ENCODE measurements at regions not wholly inside any gene's neighbourhood (a gene's known extent, or its start where the extent isn't known, plus 50 kb on each side); places are given as distances from the start of the nearest gene placed in this dataset.
"Not testable (repeated sequence)": the region's sequence is repeated elsewhere in the genome, so short reads cannot be mapped to it uniquely, and the experiment has no call there.

DNA sequence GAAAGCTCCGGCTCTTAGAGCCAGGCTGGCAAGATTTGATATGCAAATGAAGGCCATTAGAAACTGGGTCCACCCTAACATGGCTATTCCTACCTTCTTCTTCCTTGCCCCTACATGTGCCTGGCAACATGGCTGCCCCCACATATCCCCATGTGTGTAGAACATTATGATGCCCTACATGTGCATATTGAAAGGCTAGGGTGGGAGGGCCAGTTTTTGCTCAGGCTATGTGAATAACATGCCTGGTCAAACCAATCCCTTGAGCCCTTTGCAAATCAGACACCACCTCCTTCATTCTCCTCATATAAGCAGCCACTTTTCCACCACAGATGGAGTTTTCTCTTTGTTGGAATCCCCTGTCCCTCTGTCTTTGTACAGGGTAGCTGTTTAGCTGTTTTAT is 303.4 kb downstream of the RPIA start:
- not testable (repeated sequence) for TF ChIP-seq POLR2A, POLR2AphosphoS5 (IDR thresholded peaks at IDR 0.05)
- TF ChIP-seq, protein P1, sequence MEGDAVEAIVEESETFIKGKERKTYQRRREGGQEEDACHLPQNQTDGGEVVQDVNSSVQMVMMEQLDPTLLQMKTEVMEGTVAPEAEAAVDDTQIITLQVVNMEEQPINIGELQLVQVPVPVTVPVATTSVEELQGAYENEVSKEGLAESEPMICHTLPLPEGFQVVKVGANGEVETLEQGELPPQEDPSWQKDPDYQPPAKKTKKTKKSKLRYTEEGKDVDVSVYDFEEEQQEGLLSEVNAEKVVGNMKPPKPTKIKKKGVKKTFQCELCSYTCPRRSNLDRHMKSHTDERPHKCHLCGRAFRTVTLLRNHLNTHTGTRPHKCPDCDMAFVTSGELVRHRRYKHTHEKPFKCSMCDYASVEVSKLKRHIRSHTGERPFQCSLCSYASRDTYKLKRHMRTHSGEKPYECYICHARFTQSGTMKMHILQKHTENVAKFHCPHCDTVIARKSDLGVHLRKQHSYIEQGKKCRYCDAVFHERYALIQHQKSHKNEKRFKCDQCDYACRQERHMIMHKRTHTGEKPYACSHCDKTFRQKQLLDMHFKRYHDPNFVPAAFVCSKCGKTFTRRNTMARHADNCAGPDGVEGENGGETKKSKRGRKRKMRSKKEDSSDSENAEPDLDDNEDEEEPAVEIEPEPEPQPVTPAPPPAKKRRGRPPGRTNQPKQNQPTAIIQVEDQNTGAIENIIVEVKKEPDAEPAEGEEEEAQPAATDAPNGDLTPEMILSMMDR (IDR thresholded peaks at IDR 0.05), result not testable (repeated sequence)
